ENCODE measurements at regions not wholly inside any gene's neighbourhood (a gene's known extent, or its start where the extent isn't known, plus 50 kb on each side); places are given as distances from the start of the nearest gene placed in this dataset.

DNA sequence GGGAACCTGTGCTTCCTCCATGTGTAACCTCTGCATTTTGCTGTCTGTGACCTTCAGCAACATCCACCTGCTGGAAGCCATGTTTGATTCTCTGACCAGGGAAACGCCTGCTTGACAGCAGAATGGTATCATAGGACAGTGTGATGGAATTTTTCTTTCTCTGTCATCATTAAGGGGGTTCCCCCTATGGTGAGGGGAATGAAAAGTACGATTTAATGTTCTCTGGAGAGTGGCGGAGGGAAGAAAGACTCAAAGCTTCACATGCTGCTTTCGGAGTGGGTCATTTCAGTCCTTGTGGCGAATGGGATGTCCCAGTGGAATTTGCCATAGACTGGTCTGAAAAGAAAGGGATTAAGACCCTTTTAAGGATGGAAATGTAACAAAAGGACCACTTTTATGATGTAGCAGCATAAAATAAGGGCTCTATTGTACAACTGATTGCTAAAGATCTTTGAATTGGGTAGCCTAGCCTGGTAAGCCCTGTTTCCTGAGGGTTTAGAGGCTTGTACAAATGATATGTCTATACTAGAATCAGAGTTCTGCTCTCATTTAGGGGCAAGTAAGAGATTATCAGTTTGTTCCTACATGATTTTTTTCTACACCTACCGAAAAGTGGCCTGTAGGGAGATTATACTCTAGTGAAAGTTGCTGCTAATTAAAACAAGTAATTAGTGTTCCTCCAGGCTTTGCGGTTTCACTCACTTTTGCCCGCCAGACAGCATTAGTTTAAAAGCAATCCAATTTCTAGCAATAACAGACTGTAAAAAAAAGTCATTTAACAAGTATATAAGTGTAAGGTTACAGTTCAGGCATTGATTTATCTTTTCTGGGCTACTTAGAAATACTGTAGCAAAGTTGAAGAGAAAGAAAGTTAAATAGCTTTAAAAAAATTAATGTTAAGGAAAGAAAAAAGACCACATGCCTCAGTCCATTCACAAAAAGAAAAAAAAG, 904.5 kb downstream of the NR2F1-AS1 start:
- no peak for TF ChIP-seq POLR2A (IDR thresholded peaks at IDR 0.05; ENCODE audit: low read length)
- TF ChIP-seq GATA1 (IDR thresholded peaks at IDR 0.05; ENCODE audit: low read depth, low read length) = no peak
